ENCODE measurements at regions not wholly inside any gene's neighbourhood (a gene's known extent, or its start where the extent isn't known, plus 50 kb on each side); places are given as distances from the start of the nearest gene placed in this dataset.
A peak's percentile ranks its signal among the peaks of the same experiment; 100 is the strongest.

DNA sequence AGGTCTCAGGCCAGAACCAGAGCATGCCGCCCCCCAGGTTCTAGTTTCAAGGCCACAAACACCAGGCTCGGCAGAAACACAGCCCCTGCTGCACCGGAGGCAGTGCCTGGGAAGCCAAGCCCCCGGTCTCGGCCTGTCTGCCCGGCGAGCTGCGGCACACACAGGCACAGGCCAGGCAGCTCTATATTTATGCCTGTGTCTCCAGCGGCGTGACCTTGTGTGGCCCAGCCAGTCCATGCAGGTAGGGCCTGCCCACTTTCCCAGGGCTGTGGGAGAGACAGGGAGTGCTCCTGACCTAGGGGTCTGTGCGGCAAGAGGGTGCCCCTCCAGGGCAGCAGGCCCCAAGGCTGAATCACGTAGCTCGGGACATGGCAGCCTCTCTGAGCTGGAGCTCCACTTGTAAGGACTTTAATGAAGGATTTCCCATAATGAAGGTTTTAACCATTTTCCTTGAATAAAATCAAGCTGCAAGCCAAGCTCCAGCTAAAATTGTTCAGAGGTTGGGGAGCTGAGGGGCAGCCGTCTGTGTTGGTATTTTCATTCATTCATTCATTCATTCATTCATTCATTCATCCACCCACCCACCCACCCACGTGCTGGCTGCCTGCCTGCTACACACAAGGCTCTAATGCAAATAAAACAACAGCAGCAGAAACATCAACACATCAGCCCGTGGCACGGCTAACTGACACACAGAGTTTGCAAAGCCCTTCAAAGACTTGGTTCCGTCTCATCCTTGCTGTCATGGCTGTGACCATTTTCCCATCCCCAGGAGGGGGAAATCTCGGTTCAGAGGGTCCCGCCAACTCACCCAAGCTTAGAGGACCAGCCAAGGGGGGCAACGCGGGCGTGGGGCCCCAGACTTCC, 92.0 kb downstream of the RFLNA start:
- ChIA-PET RAD21 (ENCODE audit: low non-redundant PET in 1 of 2, low total read pairs in 2 of 2, uncharacterized antibody in 2 of 2, unreplicated experiment in 2 of 2) (no interaction called here), POLR2A (no interaction called here), CTCF (interaction anchor here (1.4 kb wide), 1 partner anchor 12 kb away, joined by 4 read pairs; no protein-coding TSS in a partner anchor)
- Histone ChIP-seq H4K20me1 (ENCODE audit: insufficient read depth) (no peaks in the 10 kb centered on the region), H3K4me1 (ENCODE audit: control insufficient read depth in 1 of 2, insufficient read depth in 2 of 2, low read length in 2 of 2) (peaks cover 34 to 72% of the 10 kb centered on the region in 2 experiments), H3K4me2 (ENCODE audit: low read length) (peak overlapping the region; percentile 72), H3K27me3 (ENCODE audit: insufficient read depth, low read length) (no peaks in the 10 kb centered on the region), H3K79me2 (ENCODE audit: insufficient read depth, low read length) (no peaks in the 10 kb centered on the region), H3K36me3 (ENCODE audit: control insufficient read depth in 1 of 2, insufficient read depth in 2 of 2, low read length in 2 of 2) (peaks cover 0 to 12% of the 10 kb centered on the region in 2 experiments; a peak in 2 of 4 replicates), H2AFZ (ENCODE audit: low read depth, low read length, poor library complexity, severe bottlenecking) (no peak overlapping the region), H3K9me3 (ENCODE audit: control insufficient read depth in 1 of 2, insufficient read depth in 1 of 2, low read depth in 1 of 2, low read length in 2 of 2) (no peaks in the 10 kb centered on the region), H3K4me3 (replicated peaks in 1 of 2; ENCODE audit: low read depth in 1 of 2, low read length in 2 of 2) (peak overlapping the region in 1 of 2 experiments; percentile 18; a peak in 1 of 4 replicates), H3K9ac (ENCODE audit: low read length) (peak overlapping the region; percentile 56), H3K27ac (ENCODE audit: low read depth, low read length) (peak overlapping the region; percentile 48; the same call in 1 of the 2 replicates), H3K9me2 (ENCODE audit: insufficient read depth) (no peaks in the 10 kb centered on the region)
- ATAC-seq = no peak
- no TSS peak for BruUV-seq (replicated peaks)
- TF ChIP-seq TCF7L2 (IDR thresholded peaks at IDR 0.05; ENCODE audit: borderline replicate concordance, extremely low read depth, insufficient read depth, insufficient read length) (no peak), POLR2A (IDR thresholded peaks at IDR 0.05; ENCODE audit: borderline replicate concordance, extremely low read depth, insufficient read depth, insufficient read length) (no peak), CEBPB (IDR thresholded peaks at IDR 0.05; ENCODE audit: low read depth) (no peak), CBX3 (IDR thresholded peaks at IDR 0.05; ENCODE audit: low read depth) (no peak), ZFX (IDR thresholded peaks at IDR 0.05) (no peak), SRF (IDR thresholded peaks at IDR 0.05; ENCODE audit: low read depth) (no peak), YY1 (IDR thresholded peaks at IDR 0.05; ENCODE audit: extremely low read depth, insufficient replicate concordance, low read depth, low read length) (no peak), ZNF274 (IDR thresholded peaks at IDR 0.05; ENCODE audit: low read depth, low read length) (no peak), RAD21 (IDR thresholded peaks at IDR 0.05; ENCODE audit: low read depth) (no peak), ELF1 (IDR thresholded peaks at IDR 0.05; ENCODE audit: borderline replicate concordance, low read depth) (no peak), POLR2AphosphoS5 (IDR thresholded peaks at IDR 0.05; ENCODE audit: low read depth, low read length) (no peak), EGR1 (IDR thresholded peaks at IDR 0.05; ENCODE audit: low read depth) (no peak), EZH2 (IDR thresholded peaks at IDR 0.05) (no peak), SIN3A (IDR thresholded peaks at IDR 0.05; ENCODE audit: low read depth) (no peak), SP1 (IDR thresholded peaks at IDR 0.05; ENCODE audit: low read depth) (no peak)
- TF ChIP-seq, protein P1, sequence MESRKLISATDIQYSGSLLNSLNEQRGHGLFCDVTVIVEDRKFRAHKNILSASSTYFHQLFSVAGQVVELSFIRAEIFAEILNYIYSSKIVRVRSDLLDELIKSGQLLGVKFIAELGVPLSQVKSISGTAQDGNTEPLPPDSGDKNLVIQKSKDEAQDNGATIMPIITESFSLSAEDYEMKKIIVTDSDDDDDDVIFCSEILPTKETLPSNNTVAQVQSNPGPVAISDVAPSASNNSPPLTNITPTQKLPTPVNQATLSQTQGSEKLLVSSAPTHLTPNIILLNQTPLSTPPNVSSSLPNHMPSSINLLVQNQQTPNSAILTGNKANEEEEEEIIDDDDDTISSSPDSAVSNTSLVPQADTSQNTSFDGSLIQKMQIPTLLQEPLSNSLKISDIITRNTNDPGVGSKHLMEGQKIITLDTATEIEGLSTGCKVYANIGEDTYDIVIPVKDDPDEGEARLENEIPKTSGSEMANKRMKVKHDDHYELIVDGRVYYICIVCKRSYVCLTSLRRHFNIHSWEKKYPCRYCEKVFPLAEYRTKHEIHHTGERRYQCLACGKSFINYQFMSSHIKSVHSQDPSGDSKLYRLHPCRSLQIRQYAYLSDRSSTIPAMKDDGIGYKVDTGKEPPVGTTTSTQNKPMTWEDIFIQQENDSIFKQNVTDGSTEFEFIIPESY (IDR thresholded peaks at IDR 0.05; ENCODE audit: extremely low read depth, insufficient replicate concordance, low read length) = no peak
- TF ChIP-seq, protein P2, sequence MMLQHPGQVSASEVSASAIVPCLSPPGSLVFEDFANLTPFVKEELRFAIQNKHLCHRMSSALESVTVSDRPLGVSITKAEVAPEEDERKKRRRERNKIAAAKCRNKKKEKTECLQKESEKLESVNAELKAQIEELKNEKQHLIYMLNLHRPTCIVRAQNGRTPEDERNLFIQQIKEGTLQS (IDR thresholded peaks at IDR 0.05) = no peak
- no peak for DNase-seq (ENCODE audit: low read depth, low spot score)
- intact Hi-C loops (cut with micrococcal nuclease) = no loop called here
